ENCODE measurements at regions not wholly inside any gene's neighbourhood (a gene's known extent, or its start where the extent isn't known, plus 50 kb on each side); places are given as distances from the start of the nearest gene placed in this dataset.
"Not testable (repeated sequence)": the region's sequence is repeated elsewhere in the genome, so short reads cannot be mapped to it uniquely, and the experiment has no call there.

DNA sequence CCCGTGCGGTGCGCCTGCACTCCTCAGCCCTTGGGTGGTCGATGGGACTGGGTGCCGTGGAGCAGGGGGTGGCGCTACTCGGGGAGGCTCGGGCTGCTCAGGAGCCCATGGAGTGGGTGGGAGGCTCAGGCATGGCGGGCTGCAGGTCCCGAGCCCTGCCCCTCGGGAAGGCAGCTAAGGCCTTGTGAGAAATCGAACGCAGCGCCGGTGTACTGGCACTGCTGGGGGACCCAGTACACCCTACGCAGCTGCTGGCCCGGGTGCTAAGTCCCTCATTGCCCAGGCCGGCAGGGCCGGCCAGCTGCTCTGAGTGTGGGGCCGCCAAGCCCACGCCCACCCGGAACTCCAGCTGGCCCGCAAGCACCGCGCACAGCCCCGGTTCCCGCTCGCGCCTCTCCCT lies 396.9 kb upstream of the RIOK2 start:
- not testable (repeated sequence) for H3K4me1 ChIP-seq (ENCODE audit: control insufficient read depth, insufficient read depth, low read length); H3K4me3 ChIP-seq (ENCODE audit: low read depth, low read length); H3K9ac ChIP-seq (ENCODE audit: low read length); H3K9me3 ChIP-seq (ENCODE audit: control insufficient read depth, insufficient read depth, low read depth, low read length); H3K27ac ChIP-seq (ENCODE audit: low read depth, low read length); H3K36me3 ChIP-seq (ENCODE audit: control insufficient read depth, insufficient read depth, low read length); H3K27me3 ChIP-seq (ENCODE audit: control insufficient read depth, insufficient read depth, low read length)

DNA sequence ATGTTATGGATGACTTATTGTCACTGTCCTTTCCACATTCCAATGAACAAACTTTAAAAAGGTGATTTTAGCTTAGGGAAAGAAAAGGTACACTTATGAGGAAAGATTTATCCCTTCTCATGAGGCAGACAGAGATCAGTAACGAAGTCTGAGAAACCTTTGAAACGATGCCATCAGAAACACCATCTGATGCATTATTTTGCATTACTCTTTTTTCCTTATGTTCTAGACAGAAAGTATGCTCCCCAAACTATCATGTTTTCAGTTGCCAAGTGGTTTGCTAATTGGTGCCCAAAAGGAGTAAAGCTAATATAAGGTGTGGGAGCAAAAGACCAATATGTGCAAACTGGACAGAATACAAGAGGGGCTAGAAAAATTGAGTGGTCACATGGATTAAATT lies 397.7 kb upstream of the RIOK2 start:
- no peak overlapping the region for H3K9ac ChIP-seq (ENCODE audit: low read length)
- H3K4me3 ChIP-seq (ENCODE audit: low read depth, low read length) = no peak overlapping the region
- peaks cover 4% of the 10 kb centered on the region; the same call in 1 of the 2 replicates for H3K9me3 ChIP-seq (ENCODE audit: control insufficient read depth, insufficient read depth, low read depth, low read length)
- no peaks in the 10 kb centered on the region for H3K27me3 ChIP-seq (ENCODE audit: control insufficient read depth, insufficient read depth, low read length)
- no peaks in the 10 kb centered on the region for H3K36me3 ChIP-seq (ENCODE audit: control insufficient read depth, insufficient read depth, low read length)
- no peak overlapping the region for H3K27ac ChIP-seq (ENCODE audit: low read depth, low read length)
- H3K4me1 ChIP-seq (ENCODE audit: control insufficient read depth, insufficient read depth, low read length) = no peaks in the 10 kb centered on the region

GRCh38 chr5:97591781-97592180 lies 408.7 kb upstream of the RIOK2 start:
- H3K36me3 ChIP-seq (ENCODE audit: control insufficient read depth, insufficient read depth, low read length) = no peaks in the 10 kb centered on the region
- no peak overlapping the region for H3K4me3 ChIP-seq (ENCODE audit: low read depth, low read length)
- no peaks in the 10 kb centered on the region for H3K4me1 ChIP-seq (ENCODE audit: control insufficient read depth, insufficient read depth, low read length)
- no peak overlapping the region for H3K9ac ChIP-seq (ENCODE audit: low read length)
- 0 out of 2 replicates have a peak, but pooled peaks cover 3% of the 10 kb centered on the region for H3K9me3 ChIP-seq (ENCODE audit: control insufficient read depth, insufficient read depth, low read depth, low read length)
- no peak overlapping the region for H3K27ac ChIP-seq (ENCODE audit: low read depth, low read length)
- no peaks in the 10 kb centered on the region for H3K27me3 ChIP-seq (ENCODE audit: control insufficient read depth, insufficient read depth, low read length)

DNA sequence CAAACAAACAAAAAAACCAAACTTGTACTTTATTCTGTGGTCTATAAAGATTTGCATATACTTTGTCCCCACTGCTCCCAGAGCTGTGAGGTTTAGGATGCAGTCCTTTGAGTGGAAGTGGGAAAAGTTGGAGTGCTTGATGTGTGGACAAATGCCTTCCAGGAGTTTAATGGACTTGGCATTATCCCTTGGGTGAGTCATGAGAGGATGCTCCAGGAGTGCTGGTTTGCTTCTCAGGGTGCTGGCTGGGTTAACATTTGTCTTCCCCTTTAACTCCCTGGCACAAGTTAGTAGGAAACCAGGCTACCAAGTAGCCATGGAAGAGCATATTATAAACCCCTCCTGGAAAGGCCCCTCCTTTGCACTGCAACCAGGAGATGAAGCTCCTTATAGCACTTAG lies 417.4 kb upstream of the RIOK2 start:
- no peaks in the 10 kb centered on the region for H3K4me1 ChIP-seq (ENCODE audit: control insufficient read depth, insufficient read depth, low read length)
- no peaks in the 10 kb centered on the region for H3K36me3 ChIP-seq (ENCODE audit: control insufficient read depth, insufficient read depth, low read length)
- H3K27ac ChIP-seq (ENCODE audit: low read depth, low read length) = no peak overlapping the region
- no peak overlapping the region for H3K4me3 ChIP-seq (ENCODE audit: low read depth, low read length)
- peaks cover 14% of the 10 kb centered on the region; the same call in 1 of the 2 replicates for H3K9me3 ChIP-seq (ENCODE audit: control insufficient read depth, insufficient read depth, low read depth, low read length)
- H3K9ac ChIP-seq (ENCODE audit: low read length) = no peak overlapping the region
- H3K27me3 ChIP-seq (ENCODE audit: control insufficient read depth, insufficient read depth, low read length) = no peaks in the 10 kb centered on the region

DNA sequence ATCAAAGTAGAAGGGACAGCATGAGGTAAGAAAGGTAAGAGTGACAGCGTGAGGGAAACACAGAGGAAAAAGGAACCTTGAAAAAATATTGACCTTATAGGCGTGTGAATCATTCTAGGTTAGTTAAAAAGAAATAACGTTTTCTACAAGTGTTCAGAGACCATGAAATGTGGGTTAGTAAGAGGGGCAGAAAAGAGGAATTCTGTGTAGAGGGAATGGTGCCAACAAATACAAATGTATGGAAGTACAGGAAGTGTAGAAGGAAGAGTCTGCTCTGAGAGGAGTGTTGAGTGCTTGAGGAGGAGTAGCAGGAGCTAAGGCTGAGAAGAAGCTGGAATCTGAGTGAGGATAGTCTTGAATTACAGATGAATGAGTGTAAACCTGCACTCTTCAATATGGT lies 418.6 kb upstream of the RIOK2 start:
- Histone ChIP-seq H3K27ac (ENCODE audit: low read depth, low read length) (no peak overlapping the region), H3K9me3 (ENCODE audit: control insufficient read depth, insufficient read depth, low read depth, low read length) (peaks cover 11% of the 10 kb centered on the region; the same call in 1 of the 2 replicates), H3K27me3 (ENCODE audit: control insufficient read depth, insufficient read depth, low read length) (no peaks in the 10 kb centered on the region), H3K9ac (ENCODE audit: low read length) (no peak overlapping the region), H3K4me3 (ENCODE audit: low read depth, low read length) (no peak overlapping the region), H3K36me3 (ENCODE audit: control insufficient read depth, insufficient read depth, low read length) (no peaks in the 10 kb centered on the region), H3K4me1 (ENCODE audit: control insufficient read depth, insufficient read depth, low read length) (no peaks in the 10 kb centered on the region)

DNA sequence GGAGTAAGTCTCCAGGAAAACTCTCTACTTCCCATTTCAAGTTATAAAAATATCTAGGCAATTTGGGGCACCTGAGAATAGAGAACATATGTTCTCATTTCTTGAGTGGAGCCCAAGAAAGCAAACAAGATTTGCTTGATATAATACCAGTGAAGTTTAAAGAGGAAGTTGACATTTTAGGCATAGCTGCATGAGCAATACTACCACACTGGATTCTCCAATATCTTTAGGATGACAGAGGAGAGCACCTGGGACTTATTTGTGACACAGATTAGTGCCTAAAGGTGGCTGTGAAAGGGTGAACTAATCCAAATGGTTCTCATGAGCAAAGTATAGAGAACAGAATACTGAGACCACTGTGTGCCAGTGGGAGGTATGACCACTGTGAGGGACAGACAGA lies 423.5 kb upstream of the RIOK2 start:
- Histone ChIP-seq H3K4me1 (ENCODE audit: control insufficient read depth, insufficient read depth, low read length) (no peaks in the 10 kb centered on the region), H3K9ac (ENCODE audit: low read length) (no peak overlapping the region), H3K27me3 (ENCODE audit: control insufficient read depth, insufficient read depth, low read length) (no peaks in the 10 kb centered on the region), H3K27ac (ENCODE audit: low read depth, low read length) (no peak overlapping the region), H3K36me3 (ENCODE audit: control insufficient read depth, insufficient read depth, low read length) (no peaks in the 10 kb centered on the region), H3K9me3 (ENCODE audit: control insufficient read depth, insufficient read depth, low read depth, low read length) (no peaks in the 10 kb centered on the region), H3K4me3 (ENCODE audit: low read depth, low read length) (no peak overlapping the region)

DNA sequence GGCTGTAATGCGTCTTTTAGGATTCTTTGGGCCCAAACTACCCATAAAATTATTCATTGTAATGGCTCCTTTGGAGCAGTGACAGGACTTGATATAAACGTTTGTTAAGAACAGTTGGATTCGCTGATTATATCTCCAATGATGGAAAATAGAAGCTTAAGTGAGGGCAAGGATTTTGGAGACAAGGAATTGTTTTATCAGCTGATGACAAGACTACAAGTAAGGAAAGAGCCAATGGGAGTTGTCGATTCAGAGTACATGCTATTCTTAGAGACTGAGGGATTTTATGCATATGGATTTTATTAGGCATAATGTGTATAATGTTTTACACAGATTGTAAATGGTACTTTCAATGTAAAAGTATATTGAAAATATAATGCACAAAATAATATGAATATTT lies 425.5 kb upstream of the RIOK2 start:
- Histone ChIP-seq H3K4me1 (ENCODE audit: control insufficient read depth, insufficient read depth, low read length) (no peaks in the 10 kb centered on the region), H3K9ac (ENCODE audit: low read length) (no peak overlapping the region), H3K9me3 (ENCODE audit: control insufficient read depth, insufficient read depth, low read depth, low read length) (no peaks in the 10 kb centered on the region), H3K27me3 (ENCODE audit: control insufficient read depth, insufficient read depth, low read length) (no peaks in the 10 kb centered on the region), H3K4me3 (ENCODE audit: low read depth, low read length) (no peak overlapping the region), H3K36me3 (ENCODE audit: control insufficient read depth, insufficient read depth, low read length) (no peaks in the 10 kb centered on the region), H3K27ac (ENCODE audit: low read depth, low read length) (no peak overlapping the region)

GRCh38 chr5:97618721-97619120 lies 435.7 kb upstream of the RIOK2 start:
- Histone ChIP-seq H3K9me3 (ENCODE audit: control insufficient read depth, insufficient read depth, low read depth, low read length) (no peaks in the 10 kb centered on the region), H3K27me3 (ENCODE audit: control insufficient read depth, insufficient read depth, low read length) (no peaks in the 10 kb centered on the region), H3K36me3 (ENCODE audit: control insufficient read depth, insufficient read depth, low read length) (no peaks in the 10 kb centered on the region), H3K9ac (ENCODE audit: low read length) (no peak overlapping the region), H3K4me1 (ENCODE audit: control insufficient read depth, insufficient read depth, low read length) (no peaks in the 10 kb centered on the region), H3K27ac (ENCODE audit: low read depth, low read length) (no peak overlapping the region), H3K4me3 (ENCODE audit: low read depth, low read length) (no peak overlapping the region)

- Histone ChIP-seq H3K27ac (ENCODE audit: low read depth, low read length) (no peak overlapping the region), H3K9ac (ENCODE audit: low read length) (no peak overlapping the region), H3K36me3 (ENCODE audit: control insufficient read depth, insufficient read depth, low read length) (no peaks in the 10 kb centered on the region), H3K4me3 (ENCODE audit: low read depth, low read length) (no peak overlapping the region), H3K27me3 (ENCODE audit: control insufficient read depth, insufficient read depth, low read length) (no peaks in the 10 kb centered on the region), H3K4me1 (ENCODE audit: control insufficient read depth, insufficient read depth, low read length) (no peaks in the 10 kb centered on the region), H3K9me3 (ENCODE audit: control insufficient read depth, insufficient read depth, low read depth, low read length) (no peaks in the 10 kb centered on the region)
Observed at GRCh38 chr5:97623441-97623840, 440.4 kb upstream of the RIOK2 start.

GRCh38 chr5:97624886-97625285 lies 441.8 kb upstream of the RIOK2 start:
- H3K4me1 ChIP-seq (ENCODE audit: control insufficient read depth, insufficient read depth, low read length) = no peaks in the 10 kb centered on the region
- H3K4me3 ChIP-seq (ENCODE audit: low read depth, low read length) = no peak overlapping the region
- no peaks in the 10 kb centered on the region for H3K9me3 ChIP-seq (ENCODE audit: control insufficient read depth, insufficient read depth, low read depth, low read length)
- H3K27ac ChIP-seq (ENCODE audit: low read depth, low read length) = no peak overlapping the region
- no peak overlapping the region for H3K9ac ChIP-seq (ENCODE audit: low read length)
- no peaks in the 10 kb centered on the region for H3K27me3 ChIP-seq (ENCODE audit: control insufficient read depth, insufficient read depth, low read length)
- H3K36me3 ChIP-seq (ENCODE audit: control insufficient read depth, insufficient read depth, low read length) = no peaks in the 10 kb centered on the region

DNA sequence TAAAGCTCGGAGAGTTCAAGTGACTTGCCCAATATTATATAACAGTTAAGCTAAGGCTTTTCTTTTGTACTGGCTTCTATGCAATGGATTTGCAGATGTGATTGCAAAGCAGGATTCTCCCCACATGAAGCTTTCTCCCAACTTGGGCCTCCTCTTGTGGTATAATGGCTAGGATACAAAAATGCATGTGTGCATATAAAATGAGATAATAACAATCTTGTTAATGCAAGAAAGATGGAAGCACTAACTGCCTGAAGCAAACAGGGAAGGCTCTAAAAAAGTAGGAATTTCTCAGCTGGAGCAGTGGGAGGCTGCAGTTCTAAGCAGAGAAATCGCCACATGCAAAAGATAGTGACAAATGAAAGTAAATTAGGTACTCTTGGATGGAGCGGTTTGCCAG lies 444.2 kb upstream of the RIOK2 start:
- H3K36me3 ChIP-seq (ENCODE audit: control insufficient read depth, insufficient read depth, low read length) = no peaks in the 10 kb centered on the region
- H3K27me3 ChIP-seq (ENCODE audit: control insufficient read depth, insufficient read depth, low read length) = no peaks in the 10 kb centered on the region
- no peak overlapping the region for H3K27ac ChIP-seq (ENCODE audit: low read depth, low read length)
- no peak overlapping the region for H3K9ac ChIP-seq (ENCODE audit: low read length)
- H3K9me3 ChIP-seq (ENCODE audit: control insufficient read depth, insufficient read depth, low read depth, low read length) = no peaks in the 10 kb centered on the region
- H3K4me1 ChIP-seq (ENCODE audit: control insufficient read depth, insufficient read depth, low read length) = no peaks in the 10 kb centered on the region
- H3K4me3 ChIP-seq (ENCODE audit: low read depth, low read length) = no peak overlapping the region

DNA sequence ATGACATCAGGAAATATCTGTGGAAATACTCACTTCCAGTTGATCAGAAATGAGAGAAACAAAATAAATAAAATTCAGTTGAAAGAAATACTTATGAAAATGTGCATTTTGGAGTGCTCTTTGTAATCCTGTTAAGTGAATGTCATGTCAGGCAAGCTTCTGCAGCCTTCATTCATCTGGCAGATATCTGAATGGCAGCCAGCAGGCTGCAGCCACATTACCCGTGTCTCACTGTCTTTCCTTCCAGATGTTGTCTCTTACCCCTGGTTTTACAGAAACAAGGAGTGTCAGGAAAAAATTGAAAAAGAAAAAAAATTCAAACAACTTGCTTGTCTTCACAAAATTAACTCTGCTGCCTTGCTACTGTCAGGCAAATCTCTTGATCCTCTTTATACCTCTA lies 445.0 kb upstream of the RIOK2 start:
- Histone ChIP-seq H3K9ac (ENCODE audit: low read length) (no peak overlapping the region), H3K27me3 (ENCODE audit: control insufficient read depth, insufficient read depth, low read length) (no peaks in the 10 kb centered on the region), H3K27ac (ENCODE audit: low read depth, low read length) (no peak overlapping the region), H3K4me1 (ENCODE audit: control insufficient read depth, insufficient read depth, low read length) (no peaks in the 10 kb centered on the region), H3K36me3 (ENCODE audit: control insufficient read depth, insufficient read depth, low read length) (no peaks in the 10 kb centered on the region), H3K9me3 (ENCODE audit: control insufficient read depth, insufficient read depth, low read depth, low read length) (no peaks in the 10 kb centered on the region), H3K4me3 (ENCODE audit: low read depth, low read length) (no peak overlapping the region)

All from HUES6 (cell line).